NCI-H1092 (cell line): ENCODE measurements at regions not wholly inside any gene's neighbourhood (a gene's known extent, or its start where the extent isn't known, plus 50 kb on each side); places are given as distances from the start of the nearest gene placed in this dataset.

ENCODE experiments used
- DNase-seq: peaks from one replicate; lab custom pipeline; 2025; lab: John Stamatoyannopoulos, UW

GRCh38 chr5:61596265-61596664, 264.2 kb downstream of the ZSWIM6 start:
- DNase-seq = no peak

GRCh38 chr5:61597684-61598083, 265.6 kb downstream of the ZSWIM6 start:
- no peak for DNase-seq

- DNase-seq = no peak
These were observed 266.1 kb downstream of the ZSWIM6 start for GRCh38 chr5:61598126-61598525.

- no peak for DNase-seq
These were observed 267.5 kb downstream of the ZSWIM6 start for GRCh38 chr5:61599370-61600122.

GRCh38 chr5:61600123-61600444, 268.0 kb downstream of the ZSWIM6 start:
- no peak for DNase-seq

GRCh38 chr5:61600945-61601511, 269.0 kb downstream of the ZSWIM6 start:
- no peak for DNase-seq

GRCh38 chr5:61603211-61603908, 271.3 kb downstream of the ZSWIM6 start:
- DNase-seq = no peak

- DNase-seq = no peak
These were observed 272.3 kb downstream of the ZSWIM6 start for GRCh38 chr5:61604076-61605025.

- DNase-seq = no peak
These were observed 278.0 kb downstream of the ZSWIM6 start for GRCh38 chr5:61609840-61610677.

- DNase-seq = no peak
These were observed 278.6 kb downstream of the ZSWIM6 start for GRCh38 chr5:61610678-61611024.

- DNase-seq = no peak
These were observed 280.4 kb downstream of the ZSWIM6 start for GRCh38 chr5:61612431-61612830.

- no peak for DNase-seq
These were observed 281.6 kb downstream of the ZSWIM6 start for GRCh38 chr5:61613679-61614078.

- DNase-seq = no peak
These were observed 282.5 kb downstream of the ZSWIM6 start for GRCh38 chr5:61614606-61615005.

- DNase-seq = no peak
These were observed 285.0 kb downstream of the ZSWIM6 start for GRCh38 chr5:61617039-61617438.

- no peak for DNase-seq
These were observed 286.0 kb downstream of the ZSWIM6 start for GRCh38 chr5:61617995-61618525.

- no peak for DNase-seq
These were observed 286.5 kb downstream of the ZSWIM6 start for GRCh38 chr5:61618577-61618976.

- DNase-seq = no peak
These were observed 287.2 kb downstream of the ZSWIM6 start for GRCh38 chr5:61619289-61619688.

GRCh38 chr5:61619777-61620518, 287.9 kb downstream of the ZSWIM6 start:
- DNase-seq = no peak

- no peak for DNase-seq
These were observed 288.7 kb downstream of the ZSWIM6 start for GRCh38 chr5:61620699-61621182.

- no peak for DNase-seq
These were observed 289.2 kb downstream of the ZSWIM6 start for GRCh38 chr5:61621202-61621650.
